Small intestine (tissue), 7 donors: ENCODE measurements at regions not wholly inside any gene's neighbourhood (a gene's known extent, or its start where the extent isn't known, plus 50 kb on each side); places are given as distances from the start of the nearest gene placed in this dataset.
"Not testable (repeated sequence)": the region's sequence is repeated elsewhere in the genome, so short reads cannot be mapped to it uniquely, and the experiment has no call there.

ENCODE experiments used
- DNase-seq, 2 donors: peaks; one replicate each; pipeline versions ENCODE4 v3.0.0 to v3.0.0-alpha.2; 2013
- FAIRE-seq: peaks from 2 replicates; lab custom pipeline; 2012; peaks lifted over from hg19 to GRCh38; lab: Jason Lieb, UNC
- H3K27ac ChIP-seq, 3 donors: one replicate each; pipeline ENCODE4 v1.5.1; 2013; ENCODE audit warnings: low read length in 2 of 3, mild to moderate bottlenecking in 2 of 3, control low read depth in 1 of 3, inconsistent platforms in 1 of 3, low read depth in 1 of 3, moderate library complexity in 1 of 3
- H3K27me3 ChIP-seq, 3 donors: one replicate each; pipeline ENCODE4 v1.6.1; 2013; ENCODE audit warnings: low read length in 3 of 3, inconsistent platforms in 1 of 3; ENCODE audit not compliant: control insufficient read depth in 3 of 3, insufficient read depth in 3 of 3
- H3K36me3 ChIP-seq, 3 donors: one replicate each; pipeline ENCODE4 v1.6.1; 2013; ENCODE audit warnings: low read length in 3 of 3, inconsistent platforms in 1 of 3, low read depth in 1 of 3, mild to moderate bottlenecking in 1 of 3, moderate library complexity in 1 of 3; ENCODE audit not compliant: control insufficient read depth in 3 of 3, insufficient read depth in 2 of 3
- H3K4me1 ChIP-seq, 3 donors: one replicate each; pipeline ENCODE4 v1.6.1; 2013; ENCODE audit warnings: low read length in 2 of 3, inconsistent platforms in 1 of 3, low read depth in 1 of 3, mild to moderate bottlenecking in 1 of 3, moderate library complexity in 1 of 3; ENCODE audit not compliant: control insufficient read depth in 3 of 3, insufficient read depth in 2 of 3
- H3K4me3 ChIP-seq, 3 donors: one replicate each; pipeline ENCODE4 v1.5.1; 2013; ENCODE audit warnings: low read length in 3 of 3, control low read depth in 1 of 3, inconsistent platforms in 1 of 3, low read depth in 1 of 3, mild to moderate bottlenecking in 1 of 3, moderate library complexity in 1 of 3
- H3K9me3 ChIP-seq, 2 donors: one replicate each; pipeline ENCODE4 v1.6.1; 2013; ENCODE audit warnings: low read depth in 1 of 2, low read length in 1 of 2; ENCODE audit not compliant: control insufficient read depth in 2 of 2, insufficient read depth in 1 of 2
- WGBS, 3 donors: extraction: QIAGEN DNeasy Blood & Tissue Kit; methylation state at CpG; one replicate each; pipeline ENCODE4 v1.1.7; 2013; 5-methylcytosine and 5-hydroxymethylcytosine counted together
- donor health status: healthy with polysubstance abuse.
- donor health status: control.
- donor health status: control.
- donor health status: Bipolar disorder and iron deficiency.
- donor health status: healthy.

DNA sequence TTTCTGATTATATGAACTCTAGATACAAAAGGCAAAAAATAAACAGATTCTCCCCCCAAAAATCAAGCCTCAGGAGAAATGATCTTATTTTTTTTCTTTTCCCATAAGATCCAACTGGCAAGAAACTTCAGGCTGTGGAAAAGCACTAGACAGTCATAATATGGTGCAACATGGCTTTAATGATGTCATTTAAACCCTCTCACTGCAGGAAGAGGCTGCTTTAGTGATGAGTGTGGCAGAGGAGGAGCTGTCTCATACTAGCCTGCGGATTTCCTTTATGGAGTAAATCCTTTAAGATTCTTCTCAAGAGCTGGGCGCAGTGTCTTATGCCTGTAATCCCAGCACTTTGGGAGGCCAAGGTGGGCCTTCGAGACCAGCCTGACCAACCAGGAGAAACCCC, 83.3 kb upstream of the CD28 start:
- WGBS, 3 donors: 83 to 100% (median 93%) methylated on average over 3 of the region's 3 CpGs
- peaks cover 0 to 15% of the 10 kb centered on the region in 2 donors for H3K9me3 ChIP-seq
- no peak overlapping the region for H3K4me3 ChIP-seq
- DNase-seq (no peak), FAIRE-seq (no peak)
- H3K27ac ChIP-seq: no peak overlapping the region
- H3K27me3 ChIP-seq: no peaks in the 10 kb centered on the region
- no peaks in the 10 kb centered on the region for H3K36me3 ChIP-seq
- H3K4me1 ChIP-seq: peaks cover 0 to 17% (median 0%) of the 10 kb centered on the region in 3 donors

DNA sequence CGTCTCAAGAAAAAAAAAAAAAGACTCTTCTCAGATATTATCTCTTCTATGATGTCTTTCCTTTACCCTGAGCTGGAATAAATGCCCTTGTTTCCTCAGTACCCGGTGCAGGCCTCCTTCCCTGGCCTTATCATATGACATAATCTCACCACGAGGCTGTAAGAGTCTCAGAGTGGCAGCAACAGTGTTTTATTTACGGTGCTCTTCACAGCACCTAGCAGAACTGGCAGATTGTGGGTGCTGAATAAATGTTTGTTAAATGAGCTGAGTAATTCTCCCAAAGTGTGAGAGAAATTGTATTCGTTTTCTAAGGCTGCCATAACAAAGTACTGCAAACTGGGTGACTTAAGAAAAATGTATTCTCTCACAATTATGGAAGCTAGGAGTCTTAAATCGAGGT, 82.8 kb upstream of the CD28 start:
- Histone ChIP-seq H3K27ac (no peak overlapping the region), H3K9me3 (peaks cover 0 to 15% of the 10 kb centered on the region in 2 donors), H3K27me3 (no peaks in the 10 kb centered on the region), H3K4me1 (peaks cover 0 to 17% (median 0%) of the 10 kb centered on the region in 3 donors), H3K4me3 (no peak overlapping the region), H3K36me3 (no peaks in the 10 kb centered on the region)
- FAIRE-seq (no peak), DNase-seq (no peak)
- 37 to 55% (median 52%) methylated on average over 6 of the region's 6 CpGs for WGBS, 3 donors

DNA sequence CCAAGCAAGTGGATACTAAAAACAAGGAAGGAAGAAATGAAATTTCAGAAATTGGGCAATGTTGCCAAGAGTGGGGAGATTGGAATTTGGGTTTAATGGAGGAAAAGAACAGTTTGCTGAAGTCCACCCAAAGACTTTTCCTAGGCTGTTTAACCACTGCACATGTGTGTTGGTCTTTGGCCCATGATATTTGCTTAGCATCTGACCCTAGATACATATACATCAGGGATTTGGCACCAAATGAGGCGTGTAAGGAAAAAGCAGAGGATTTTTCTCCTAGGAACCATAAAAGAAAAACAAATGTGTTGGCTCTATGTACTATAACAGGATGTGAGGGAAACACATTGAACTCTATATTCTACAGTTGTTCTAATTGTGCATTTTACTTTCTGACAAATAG, 80.7 kb upstream of the CD28 start:
- FAIRE-seq (no peak), DNase-seq (no peak)
- 69 to 88% (median 76%) methylated on average over 1 of the region's 1 CpG for WGBS, 3 donors
- Histone ChIP-seq H3K9me3 (peaks cover 0 to 11% of the 10 kb centered on the region in 2 donors), H3K27ac (peak overlapping the region in 1 of 3 donors; percentile 48), H3K4me3 (no peak overlapping the region), H3K4me1 (peaks cover 0 to 14% (median 0%) of the 10 kb centered on the region in 3 donors), H3K27me3 (no peaks in the 10 kb centered on the region), H3K36me3 (no peaks in the 10 kb centered on the region)

DNA sequence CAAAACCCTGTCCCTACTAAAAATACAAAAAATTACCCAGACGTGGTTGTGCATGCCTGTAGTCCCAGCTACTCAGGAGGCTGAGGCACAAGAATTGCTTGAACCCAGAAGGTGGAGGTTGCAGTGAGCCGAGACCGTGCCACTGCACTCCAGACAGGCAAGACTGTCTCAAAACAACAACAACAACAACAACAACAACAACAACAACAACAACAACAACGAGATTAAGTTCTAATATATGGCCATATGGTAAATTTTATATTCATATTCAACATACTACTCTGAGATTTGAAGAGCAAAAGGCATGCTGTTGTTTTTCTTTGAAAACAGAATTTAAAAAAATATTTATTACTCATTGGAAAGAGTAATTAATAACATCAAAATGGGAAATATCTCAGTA, 80.2 kb upstream of the CD28 start:
- peaks cover 0 to 14% (median 0%) of the 10 kb centered on the region in 3 donors for H3K4me1 ChIP-seq
- not testable (repeated sequence) for FAIRE-seq, H3K27ac ChIP-seq, H3K4me3 ChIP-seq, H3K36me3 ChIP-seq, DNase-seq, H3K27me3 ChIP-seq, H3K9me3 ChIP-seq
- 85 to 86% (median 86%) methylated on average over 4 of the region's 4 CpGs for WGBS, 3 donors

DNA sequence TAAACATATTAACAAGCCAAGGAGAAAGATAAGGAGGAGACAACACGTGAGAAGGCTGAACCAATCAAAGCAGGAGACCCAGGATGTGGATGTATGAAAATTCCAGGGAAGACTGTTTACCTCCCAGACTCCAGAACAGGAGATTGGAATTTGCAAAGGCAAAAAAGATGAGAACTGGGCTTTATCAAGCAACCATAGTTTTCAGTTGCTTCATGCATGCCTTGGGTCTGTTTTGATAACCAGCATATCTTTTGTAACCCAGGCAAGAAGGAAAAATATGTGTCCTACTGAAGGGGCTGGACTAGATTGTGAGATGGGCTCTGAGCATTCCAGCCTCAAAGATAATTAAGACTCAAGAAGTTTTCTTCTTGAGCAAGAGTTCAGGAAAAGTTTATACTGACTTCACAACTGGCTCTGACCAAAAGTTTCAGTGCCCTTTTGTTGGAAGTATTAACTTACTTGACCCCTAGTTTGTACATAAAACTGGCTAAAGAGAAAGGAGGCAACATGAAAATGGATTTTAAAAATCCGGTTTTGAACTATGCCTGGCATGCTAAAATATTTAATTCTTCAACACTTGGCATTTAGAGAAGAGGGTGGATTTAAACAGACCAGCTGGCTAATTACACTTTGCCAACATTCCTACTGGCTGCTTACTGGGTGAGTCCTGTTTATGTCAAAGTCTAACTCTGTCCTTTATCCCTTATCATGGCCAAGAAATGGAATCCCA, 79.3 kb upstream of the CD28 start:
- 19 to 38% (median 34%) methylated on average over 2 of the region's 2 CpGs for WGBS, 3 donors
- DNase-seq (peak; percentile 24 to 53), FAIRE-seq (no peak)
- Histone ChIP-seq H3K27ac (peak overlapping the region in 1 of 3 donors; percentile 38), H3K27me3 (no peaks in the 10 kb centered on the region), H3K4me3 (no peak overlapping the region), H3K4me1 (peaks cover 0 to 14% (median 0%) of the 10 kb centered on the region in 3 donors), H3K9me3 (no peaks in the 10 kb centered on the region), H3K36me3 (no peaks in the 10 kb centered on the region)

DNA sequence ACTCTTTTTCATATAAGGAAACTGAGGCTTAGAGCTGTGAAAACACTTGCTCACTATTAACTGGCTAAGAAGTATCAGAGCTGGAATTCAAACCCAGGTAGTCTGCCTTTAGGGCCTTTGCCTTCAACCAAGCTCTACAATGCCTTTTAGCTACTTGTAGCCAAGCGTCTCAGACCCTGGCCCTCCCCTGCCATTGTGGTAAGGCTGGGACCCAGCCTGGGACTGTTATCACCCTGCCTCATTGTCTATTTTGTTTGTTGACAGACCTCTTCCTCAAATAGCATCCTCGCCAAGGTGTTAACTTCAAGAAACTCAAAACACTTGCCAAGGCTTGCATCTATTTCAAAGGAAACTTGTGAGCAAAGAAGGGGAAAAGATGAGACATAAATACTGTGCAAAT, 76.7 kb upstream of the CD28 start:
- Histone ChIP-seq H3K27me3 (no peaks in the 10 kb centered on the region), H3K27ac (no peak overlapping the region), H3K4me1 (peaks cover 0 to 14% (median 0%) of the 10 kb centered on the region in 3 donors), H3K4me3 (no peak overlapping the region), H3K9me3 (no peaks in the 10 kb centered on the region), H3K36me3 (no peaks in the 10 kb centered on the region)
- WGBS, 3 donors: 90 to 93% (median 92%) methylated on average over 2 of the region's 2 CpGs
- FAIRE-seq: no peak
- no peak for DNase-seq

DNA sequence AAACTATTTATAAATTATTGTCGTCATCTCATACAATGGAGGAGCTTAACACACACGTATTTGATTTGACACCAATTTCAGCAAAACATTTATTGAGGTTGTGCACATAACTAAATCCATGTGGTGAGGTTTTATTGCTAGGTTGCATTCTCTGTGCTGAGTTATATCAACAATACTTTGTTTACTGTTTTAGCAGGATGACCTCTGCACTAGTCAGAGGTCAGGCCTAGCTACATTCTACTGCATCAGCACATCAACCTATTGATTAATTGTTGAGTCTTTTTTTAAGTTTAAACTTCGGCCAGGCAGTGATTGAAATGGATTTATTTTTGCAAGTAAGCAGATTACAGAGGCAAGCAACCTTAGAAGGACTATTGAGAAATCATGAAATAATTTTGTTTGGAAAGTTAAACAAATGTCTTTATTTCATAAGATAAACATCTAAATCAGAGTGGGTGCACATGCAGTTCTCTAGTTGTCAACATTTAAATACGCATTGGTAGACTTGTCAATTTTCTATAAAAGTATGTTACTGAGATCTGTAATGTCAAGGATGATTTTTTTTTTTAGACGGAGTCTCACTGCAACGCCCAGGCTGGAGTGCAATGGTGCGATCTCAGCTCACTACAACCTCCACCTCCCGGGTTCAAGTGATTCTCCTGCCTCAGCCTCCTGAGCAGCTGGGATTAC, 75.2 kb upstream of the CD28 start:
- H3K4me1 ChIP-seq: peaks cover 0 to 7% (median 0%) of the 10 kb centered on the region in 3 donors
- 72 to 86% (median 75%) methylated on average over 8 of the region's 8 CpGs for WGBS, 3 donors

DNA sequence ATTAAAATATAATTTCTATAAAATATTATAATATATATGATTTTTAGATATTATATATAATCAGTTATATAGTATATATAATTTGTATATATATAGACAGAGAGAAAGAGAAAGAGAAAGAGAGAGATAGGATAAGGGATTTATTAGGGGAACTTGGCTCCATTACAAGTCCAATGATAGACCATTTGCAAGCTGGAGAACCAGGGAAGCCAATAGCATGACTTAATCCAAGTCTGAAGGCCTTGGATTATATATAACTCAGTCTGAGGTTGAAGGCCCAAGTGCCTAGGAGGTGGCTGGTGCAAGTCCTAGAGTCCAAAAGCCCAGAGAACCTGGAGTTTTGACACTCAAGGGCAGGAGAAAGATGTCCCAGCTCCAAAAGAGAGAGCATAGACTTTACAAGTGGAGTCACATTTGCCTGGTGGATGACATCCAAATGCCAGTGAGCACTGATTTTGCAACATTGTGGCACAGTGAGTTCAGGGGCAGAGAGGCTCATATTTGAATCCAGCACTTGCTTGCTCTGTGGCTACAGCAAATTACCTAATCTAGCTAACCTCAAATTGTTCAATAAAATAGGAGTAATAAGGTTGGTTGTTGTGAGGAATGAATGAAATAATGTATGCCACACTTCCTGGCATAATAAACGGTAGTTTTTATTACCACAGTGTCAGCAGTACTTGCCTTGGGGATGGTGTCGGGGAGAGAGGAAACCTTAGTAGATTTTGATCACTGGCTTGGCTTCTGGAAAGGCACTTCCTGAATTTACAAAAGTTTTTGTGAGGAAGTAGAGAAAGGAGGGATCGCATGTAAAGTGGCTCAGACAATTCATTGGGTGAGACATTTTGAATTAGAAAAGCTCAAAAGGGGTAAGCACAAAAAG, 69.6 kb upstream of the CD28 start:
- H3K4me3 ChIP-seq: no peak overlapping the region
- peak overlapping the region in 1 of 3 donors; percentile 4 for H3K27ac ChIP-seq
- H3K36me3 ChIP-seq: no peaks in the 10 kb centered on the region
- FAIRE-seq (no peak), DNase-seq (peak in 1 of 2 donors; percentile 32)
- peaks cover 0 to 9% (median 8%) of the 10 kb centered on the region in 3 donors for H3K4me1 ChIP-seq
- WGBS, 3 donors: 40 to 55% (median 52%) methylated on average over 3 of the region's 3 CpGs
- H3K27me3 ChIP-seq: no peaks in the 10 kb centered on the region
- H3K9me3 ChIP-seq: no peaks in the 10 kb centered on the region

More for the DNA sequence above, 75.2 kb upstream of the CD28 start:
- Histone ChIP-seq H3K4me3 (no peak overlapping the region), H3K9me3 (no peaks in the 10 kb centered on the region), H3K27ac (peak overlapping the region in 1 of 3 donors; percentile 16), H3K27me3 (no peaks in the 10 kb centered on the region), H3K36me3 (no peaks in the 10 kb centered on the region)
- FAIRE-seq (no peak), DNase-seq (peak in 1 of 2 donors; percentile 44)
